ENCODE measurements at regions not wholly inside any gene's neighbourhood (a gene's known extent, or its start where the extent isn't known, plus 50 kb on each side); places are given as distances from the start of the nearest gene placed in this dataset.

GRCh38 chr12:97259098-97259497, 203.5 kb upstream of the RMST start:
- no peak overlapping the region for H3K4me3 ChIP-seq (ENCODE audit: low read depth, low read length)
- no peak for DNase-seq (ENCODE audit: low read depth)
- no peak for TF ChIP-seq CTCF (conservative IDR thresholded peaks at IDR 0.05; ENCODE audit: low read depth, low read length)

GRCh38 chr12:97260786-97261185, 201.8 kb upstream of the RMST start:
- H3K4me3 ChIP-seq (ENCODE audit: low read depth, low read length), result no peak overlapping the region
- no peak for TF ChIP-seq CTCF (conservative IDR thresholded peaks at IDR 0.05; ENCODE audit: low read depth, low read length)
- DNase-seq (ENCODE audit: low read depth), result no peak

GRCh38 chr12:97267166-97267565, 195.4 kb upstream of the RMST start:
- no peak for TF ChIP-seq CTCF (conservative IDR thresholded peaks at IDR 0.05; ENCODE audit: low read depth, low read length)
- H3K4me3 ChIP-seq (ENCODE audit: low read depth, low read length), result no peak overlapping the region
- no peak for DNase-seq (ENCODE audit: low read depth)

- DNase-seq (ENCODE audit: low read depth), result no peak
- TF ChIP-seq CTCF (conservative IDR thresholded peaks at IDR 0.05; ENCODE audit: low read depth, low read length), result no peak
- H3K4me3 ChIP-seq (ENCODE audit: low read depth, low read length), result no peak overlapping the region
Observed at GRCh38 chr12:97267594-97268202, 194.9 kb upstream of the RMST start.

- H3K4me3 ChIP-seq (ENCODE audit: low read depth, low read length), result no peak overlapping the region
- TF ChIP-seq CTCF (conservative IDR thresholded peaks at IDR 0.05; ENCODE audit: low read depth, low read length), result no peak
- DNase-seq (ENCODE audit: low read depth), result no peak
Observed at GRCh38 chr12:97272471-97272870, 190.1 kb upstream of the RMST start.

GRCh38 chr12:97274386-97274785, 188.2 kb upstream of the RMST start:
- DNase-seq (ENCODE audit: low read depth), result no peak
- no peak for TF ChIP-seq CTCF (conservative IDR thresholded peaks at IDR 0.05; ENCODE audit: low read depth, low read length)
- H3K4me3 ChIP-seq (ENCODE audit: low read depth, low read length), result no peak overlapping the region

- no peak overlapping the region for H3K4me3 ChIP-seq (ENCODE audit: low read depth, low read length)
- TF ChIP-seq CTCF (conservative IDR thresholded peaks at IDR 0.05; ENCODE audit: low read depth, low read length), result no peak
Observed at GRCh38 chr12:97275256-97275655, 187.3 kb upstream of the RMST start.

More at GRCh38 chr12:97275256-97275655, 187.3 kb upstream of the RMST start:
- DNase-seq (ENCODE audit: low read depth), result no peak

Measured in choroid plexus epithelial cell (primary cell).